Stomach (tissue), 4 donors: ENCODE measurements at regions not wholly inside any gene's neighbourhood (a gene's known extent, or its start where the extent isn't known, plus 50 kb on each side); places are given as distances from the start of the nearest gene placed in this dataset.
"Not testable (repeated sequence)": the region's sequence is repeated elsewhere in the genome, so short reads cannot be mapped to it uniquely, and the experiment has no call there.

Experiments used
- CTCF ChIP-seq, 7 experiments: fragments of 450-650 bp in 4 of 7; fragments of 200-600 bp in 3 of 7; sonication (generic) in 3 of 7; IDR thresholded peaks; one replicate each; pipeline ENCODE4 v1.5.1; 2016 to 2019; ENCODE audit warnings: antibody characterized with exemption in 7 of 7, control low read depth in 2 of 7, mild to moderate bottlenecking in 1 of 7
- EP300 ChIP-seq: sonication (generic); formaldehyde crosslinking; IDR thresholded peaks from one replicate; pipeline ENCODE4 v1.6.1; 2017; ENCODE audit warnings: antibody characterized with exemption

- not testable (repeated sequence) for TF ChIP-seq CTCF (IDR thresholded peaks at IDR 0.05); EP300
Measured at GRCh38 chr1:112827391-112827790, 112.3 kb upstream of the PPM1J start.
